ENCODE measurements at regions not wholly inside any gene's neighbourhood (a gene's known extent, or its start where the extent isn't known, plus 50 kb on each side); places are given as distances from the start of the nearest gene placed in this dataset.
"Not testable (repeated sequence)": the region's sequence is repeated elsewhere in the genome, so short reads cannot be mapped to it uniquely, and the experiment has no call there.

- ATAC-seq; H3K4me3 Mint-ChIP-seq; H3K27ac Mint-ChIP-seq; H3K27me3 Mint-ChIP-seq; H3K4me1 Mint-ChIP-seq; H3K36me3 Mint-ChIP-seq (ENCODE audit: low read depth); H3K9me3 Mint-ChIP-seq; DNase-seq: not testable (repeated sequence)
Measured at GRCh38 chrY:18689890-18690593, 83.5 kb downstream of the HSFY2 start.

- H3K9me3 Mint-ChIP-seq; H3K4me3 Mint-ChIP-seq; DNase-seq; H3K4me1 Mint-ChIP-seq; ATAC-seq; H3K27me3 Mint-ChIP-seq; H3K36me3 Mint-ChIP-seq (ENCODE audit: low read depth); H3K27ac Mint-ChIP-seq: not testable (repeated sequence)
Measured at GRCh38 chrY:18696788-18697187, 76.7 kb downstream of the HSFY2 start.

DNA sequence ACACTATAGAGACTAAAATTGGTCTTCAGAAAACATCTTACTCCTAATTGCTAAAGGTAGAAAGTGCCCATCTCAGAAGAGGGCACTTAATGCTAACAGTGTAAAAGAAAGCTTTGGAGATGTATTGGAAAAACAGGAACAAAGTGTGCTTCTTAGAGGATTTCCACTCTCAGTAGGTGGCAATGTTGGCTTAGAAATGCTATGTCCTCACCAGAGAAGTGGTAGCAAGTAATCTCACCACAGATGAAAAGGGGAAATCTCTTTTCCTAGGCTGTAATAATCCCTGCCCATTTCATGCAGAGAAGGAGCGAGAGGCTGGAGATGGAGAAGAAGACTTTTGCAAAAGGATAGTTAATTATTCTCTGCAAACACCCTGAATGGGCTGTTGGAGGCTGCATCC, 69.3 kb downstream of the HSFY2 start:
- H3K36me3 Mint-ChIP-seq (ENCODE audit: low read depth); ATAC-seq; H3K27ac Mint-ChIP-seq; H3K27me3 Mint-ChIP-seq; H3K4me1 Mint-ChIP-seq; DNase-seq; H3K4me3 Mint-ChIP-seq; H3K9me3 Mint-ChIP-seq: not testable (repeated sequence)

GRCh38 chrY:18711785-18712184, 61.8 kb downstream of the HSFY2 start:
- not testable (repeated sequence) for ATAC-seq; H3K9me3 Mint-ChIP-seq; H3K27me3 Mint-ChIP-seq; H3K36me3 Mint-ChIP-seq (ENCODE audit: low read depth); H3K4me1 Mint-ChIP-seq; H3K4me3 Mint-ChIP-seq; H3K27ac Mint-ChIP-seq; DNase-seq

DNA sequence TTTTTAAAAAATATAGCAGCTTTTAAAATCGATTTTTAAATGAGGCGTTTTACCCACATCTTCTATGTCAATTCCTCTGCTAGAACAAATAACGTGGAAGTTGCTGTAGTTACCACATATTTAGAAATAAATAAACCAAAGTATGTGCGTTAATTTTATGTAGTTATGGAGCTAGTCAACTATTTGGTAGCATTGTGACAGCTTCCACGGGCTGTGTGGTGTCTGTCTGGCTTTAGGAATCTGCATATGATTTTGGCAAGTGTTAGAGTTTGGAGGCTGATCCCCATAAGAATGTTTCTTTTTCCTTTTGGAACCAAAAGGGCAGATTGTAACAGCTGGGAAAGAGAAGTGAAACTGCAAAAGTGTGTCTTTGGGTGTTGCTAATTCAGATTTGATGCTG, 59.8 kb downstream of the HSFY2 start:
- not testable (repeated sequence) for H3K27ac Mint-ChIP-seq; H3K27me3 Mint-ChIP-seq; ATAC-seq; H3K4me1 Mint-ChIP-seq; DNase-seq; H3K4me3 Mint-ChIP-seq; H3K36me3 Mint-ChIP-seq (ENCODE audit: low read depth); H3K9me3 Mint-ChIP-seq

- not testable (repeated sequence) for H3K4me1 Mint-ChIP-seq; H3K27ac Mint-ChIP-seq; ATAC-seq; DNase-seq; H3K4me3 Mint-ChIP-seq; H3K9me3 Mint-ChIP-seq; H3K36me3 Mint-ChIP-seq (ENCODE audit: low read depth); H3K27me3 Mint-ChIP-seq
Measured at GRCh38 chrY:18718714-18719113, 54.8 kb downstream of the HSFY2 start.

DNA sequence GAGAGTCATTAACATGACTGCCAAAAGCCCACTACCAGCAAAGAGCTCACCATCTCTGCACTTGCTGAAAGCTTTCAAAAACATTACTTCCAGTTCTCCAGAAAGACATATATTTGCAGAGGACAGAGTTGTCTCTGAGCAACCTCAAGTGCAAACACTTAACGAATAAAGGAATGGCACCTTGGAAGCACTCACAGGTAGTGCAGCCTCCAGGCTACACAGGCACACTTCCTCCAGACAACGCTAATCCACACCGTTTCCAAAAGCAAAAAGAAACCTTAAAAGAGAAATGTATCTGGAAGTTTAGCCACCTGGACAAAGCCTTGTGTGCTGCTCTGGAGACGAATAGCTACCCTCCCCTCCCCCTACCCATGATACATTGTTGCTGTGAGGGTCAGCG, 53.1 kb downstream of the HSFY2 start:
- ATAC-seq, H3K4me1 Mint-ChIP-seq, H3K9me3 Mint-ChIP-seq: not testable (repeated sequence)

More for the DNA sequence above, 53.1 kb downstream of the HSFY2 start:
- not testable (repeated sequence) for H3K27ac Mint-ChIP-seq; DNase-seq; H3K36me3 Mint-ChIP-seq (ENCODE audit: low read depth); H3K4me3 Mint-ChIP-seq; H3K27me3 Mint-ChIP-seq

All from activated naive CD8-positive, alpha-beta T cell treated with anti-CD3 and anti-CD28 coated beads, Interleukin-2, amount 50 U/mL, for 24 hours (primary cell).